ENCODE measurements at regions not wholly inside any gene's neighbourhood (a gene's known extent, or its start where the extent isn't known, plus 50 kb on each side); places are given as distances from the start of the nearest gene placed in this dataset.

GRCh38 chr13:72198967-72199560 is 332.1 kb upstream of the DACH1 start:
- Histone ChIP-seq H3K27ac (ENCODE audit: low read depth, low read length) (no peak overlapping the region), H3K36me3 (ENCODE audit: control insufficient read depth in 1 of 2, insufficient read depth in 2 of 2, low read length in 2 of 2) (no peaks in the 10 kb centered on the region), H4K20me1 (ENCODE audit: insufficient read depth) (no peaks in the 10 kb centered on the region), H3K4me3 (replicated peaks in 1 of 2; ENCODE audit: low read depth in 1 of 2, low read length in 2 of 2) (no peak overlapping the region), H3K27me3 (ENCODE audit: insufficient read depth, low read length) (no peaks in the 10 kb centered on the region), H3K9ac (ENCODE audit: low read length) (no peak overlapping the region), H3K9me3 (ENCODE audit: control insufficient read depth in 1 of 2, insufficient read depth in 1 of 2, low read depth in 1 of 2, low read length in 2 of 2) (peaks cover 0 to 2% of the 10 kb centered on the region in 2 experiments; a peak in 1 of 4 replicates), H3K9me2 (ENCODE audit: insufficient read depth) (no peaks in the 10 kb centered on the region), H3K4me1 (ENCODE audit: control insufficient read depth in 1 of 2, insufficient read depth in 2 of 2, low read length in 2 of 2) (no peaks in the 10 kb centered on the region), H3K79me2 (ENCODE audit: insufficient read depth, low read length) (no peaks in the 10 kb centered on the region), H2AFZ (ENCODE audit: low read depth, low read length, poor library complexity, severe bottlenecking) (no peak overlapping the region), H3K4me2 (ENCODE audit: low read length) (no peak overlapping the region)
- DNase-seq (ENCODE audit: low read depth, low spot score), result no peak
- no peak for ATAC-seq
- ChIA-PET CTCF (no interaction called here), POLR2A (no interaction called here), RAD21 (ENCODE audit: low non-redundant PET in 1 of 2, low total read pairs in 2 of 2, uncharacterized antibody in 2 of 2, unreplicated experiment in 2 of 2) (no interaction called here)
- intact Hi-C loops (cut with micrococcal nuclease), result no loop called here
- TF ChIP-seq SRF (IDR thresholded peaks at IDR 0.05; ENCODE audit: low read depth), result no peak
- TF ChIP-seq ZNF274 (IDR thresholded peaks at IDR 0.05; ENCODE audit: low read depth, low read length), result no peak
- TF ChIP-seq SIN3A (IDR thresholded peaks at IDR 0.05; ENCODE audit: low read depth), result no peak
- no peak for TF ChIP-seq ZFX (IDR thresholded peaks at IDR 0.05)
- TF ChIP-seq YY1 (IDR thresholded peaks at IDR 0.05; ENCODE audit: extremely low read depth, insufficient replicate concordance, low read depth, low read length), result no peak
- TF ChIP-seq FOSL1 (IDR thresholded peaks at IDR 0.05; ENCODE audit: low read depth), result no peak
- no peak for TF ChIP-seq CEBPB (IDR thresholded peaks at IDR 0.05; ENCODE audit: low read depth)
- TF ChIP-seq SP1 (IDR thresholded peaks at IDR 0.05; ENCODE audit: low read depth), result no peak
- no peak for TF ChIP-seq MAX (IDR thresholded peaks at IDR 0.05)
- no peak for TF ChIP-seq EZH2 (IDR thresholded peaks at IDR 0.05)
- no peak for TF ChIP-seq JUND (IDR thresholded peaks at IDR 0.05)
- TF ChIP-seq EZH2phosphoT487 (IDR thresholded peaks at IDR 0.05; ENCODE audit: borderline replicate concordance), result no peak
- TF ChIP-seq EGR1 (IDR thresholded peaks at IDR 0.05; ENCODE audit: low read depth), result no peak
- no peak for TF ChIP-seq REST (IDR thresholded peaks at IDR 0.05; ENCODE audit: low read depth)
- no peak for TF ChIP-seq RAD21 (IDR thresholded peaks at IDR 0.05; ENCODE audit: low read depth)
- no peak for TF ChIP-seq CTCF (IDR thresholded peaks at IDR 0.05 in 2 of 3, conservative IDR thresholded peaks at IDR 0.05 in 1 of 3; ENCODE audit: borderline replicate concordance in 1 of 3, insufficient read depth in 1 of 3, low read depth in 2 of 3, low read length in 2 of 3)
- TF ChIP-seq TCF7L2 (IDR thresholded peaks at IDR 0.05; ENCODE audit: borderline replicate concordance, extremely low read depth, insufficient read depth, insufficient read length), result no peak
- no peak for TF ChIP-seq CBX3 (IDR thresholded peaks at IDR 0.05; ENCODE audit: low read depth)
- BruUV-seq (replicated peaks), result no TSS peak
